Neural cell (in vitro differentiated cells): ENCODE measurements at regions not wholly inside any gene's neighbourhood (a gene's known extent, or its start where the extent isn't known, plus 50 kb on each side); places are given as distances from the start of the nearest gene placed in this dataset.

Source experiments
- H2AFZ ChIP-seq: fragments of 200-600, 300-800 bp; sonication (generic), shearing (Covaris generic); 2 replicates; pipeline ENCODE4 v1.6.0; 2014; ENCODE audit warnings: low read depth, mild to moderate bottlenecking, antibody characterized with exemption, low read length, moderate library complexity
- H3F3A ChIP-seq: fragments of 200-600 bp; shearing (Covaris generic); 2 replicates; pipeline ENCODE4 v1.6.1; 2016; ENCODE audit warnings: mild to moderate bottlenecking, moderate library complexity, mixed read lengths, antibody characterized with exemption, low read length; ENCODE audit not compliant: insufficient read depth, poor library complexity, severe bottlenecking
- H3K27ac ChIP-seq: fragments of 200-600, 300-800 bp; sonication (generic), shearing (Covaris generic); 2 replicates; pipeline ENCODE4 v1.5.1; 2014; ENCODE audit warnings: mild to moderate bottlenecking, low read length, moderate library complexity
- H3K27me3 ChIP-seq: fragments of 300-800, 200-600 bp; sonication (generic), shearing (Covaris generic); 2 replicates; pipeline ENCODE4 v1.6.0; 2014; ENCODE audit warnings: mild to moderate bottlenecking, low read depth, low read length, moderate library complexity; ENCODE audit not compliant: insufficient read depth
- H3K36me3 ChIP-seq: fragments of 300-800, 200-600 bp; sonication (generic), shearing (Covaris generic); 2 replicates; pipeline ENCODE4 v1.5.1; 2014; ENCODE audit warnings: mild to moderate bottlenecking, antibody characterized with exemption, low read length, moderate library complexity; ENCODE audit not compliant: insufficient read depth
- H3K4me2 ChIP-seq: fragments of 300-800, 200-600 bp; sonication (generic), shearing (Covaris generic); 2 replicates; pipeline ENCODE4 v1.6.0; 2014; ENCODE audit warnings: mild to moderate bottlenecking, low read length
- H3K4me3 ChIP-seq: fragments of 300-800, 200-600 bp; sonication (generic), shearing (Covaris generic); 2 replicates; pipeline ENCODE4 v1.5.1; 2014; ENCODE audit warnings: mild to moderate bottlenecking, low read length, moderate library complexity
- H3K79me2 ChIP-seq: fragments of 200-600 bp; shearing (Covaris generic); replicated peaks from 2 replicates; pipeline ENCODE4 v1.6.0; 2014; ENCODE audit warnings: mild to moderate bottlenecking, low read length, moderate library complexity; ENCODE audit not compliant: insufficient read depth
- H3K9ac ChIP-seq: fragments of 300-800, 200-600 bp; sonication (generic), shearing (Covaris generic); 2 replicates; pipeline ENCODE4 v1.6.1; 2016; ENCODE audit warnings: mild to moderate bottlenecking, low read length, mixed read lengths
- H3K9me2 ChIP-seq: fragments of 200-600 bp; shearing (Covaris generic); 2 replicates; pipeline ENCODE4 v1.6.1; 2016; ENCODE audit warnings: mild to moderate bottlenecking, low read length, mixed read lengths; ENCODE audit not compliant: insufficient read depth
- H3K9me3 ChIP-seq: fragments of 200-600, 300-800 bp; sonication (generic), shearing (Covaris generic); 2 replicates; pipeline ENCODE4 v1.6.1; 2016; ENCODE audit warnings: mild to moderate bottlenecking, mixed run types, low read length, moderate library complexity, mixed read lengths
- H4K20me1 ChIP-seq: fragments of 200-600 bp; shearing (Covaris generic); 2 replicates; pipeline ENCODE4 v1.6.1; 2016; ENCODE audit warnings: mild to moderate bottlenecking, mixed run types; ENCODE audit not compliant: insufficient read depth
- EP300 ChIP-seq: fragments of 450-650 bp; conservative IDR thresholded peaks from 2 replicates; pipeline ENCODE4 v1.6.1; 2014; ENCODE audit warnings: antibody characterized with exemption, mild to moderate bottlenecking, moderate library complexity; ENCODE audit not compliant: poor library complexity, severe bottlenecking
- EZH2 ChIP-seq: fragments of 200-600, 300-800 bp; shearing (Covaris generic), sonication (generic); IDR thresholded peaks from 2 replicates; pipeline ENCODE4 v1.6.1; 2014; ENCODE audit warnings: antibody characterized with exemption, low read length, borderline replicate concordance, mild to moderate bottlenecking; ENCODE audit not compliant: insufficient read depth, poor library complexity, severe bottlenecking
- MXI1 ChIP-seq: fragments of 450-650 bp; conservative IDR thresholded peaks from 2 replicates; pipeline ENCODE4 v1.6.1; 2014; ENCODE audit warnings: antibody characterized with exemption, mild to moderate bottlenecking; ENCODE audit not compliant: poor library complexity, severe bottlenecking
- POLR2AphosphoS5 ChIP-seq: IDR thresholded peaks from 2 replicates; pipeline ENCODE4 v1.6.1; 2012
- TAF1 ChIP-seq: IDR thresholded peaks from 2 replicates; pipeline ENCODE4 v1.6.1; 2012; ENCODE audit warnings: low read depth
- TF ChIP-seq, protein P1 (sequence below): fragments of 450-650 bp; IDR thresholded peaks from 2 replicates; pipeline ENCODE4 v1.5.1; 2014; ENCODE audit warnings: antibody characterized with exemption, mild to moderate bottlenecking, moderate library complexity; ENCODE audit not compliant: poor library complexity, severe bottlenecking
- TF ChIP-seq, protein P2 (sequence below): IDR thresholded peaks from 2 replicates; pipeline ENCODE4 v1.6.1; 2012; ENCODE audit warnings: borderline replicate concordance

DNA sequence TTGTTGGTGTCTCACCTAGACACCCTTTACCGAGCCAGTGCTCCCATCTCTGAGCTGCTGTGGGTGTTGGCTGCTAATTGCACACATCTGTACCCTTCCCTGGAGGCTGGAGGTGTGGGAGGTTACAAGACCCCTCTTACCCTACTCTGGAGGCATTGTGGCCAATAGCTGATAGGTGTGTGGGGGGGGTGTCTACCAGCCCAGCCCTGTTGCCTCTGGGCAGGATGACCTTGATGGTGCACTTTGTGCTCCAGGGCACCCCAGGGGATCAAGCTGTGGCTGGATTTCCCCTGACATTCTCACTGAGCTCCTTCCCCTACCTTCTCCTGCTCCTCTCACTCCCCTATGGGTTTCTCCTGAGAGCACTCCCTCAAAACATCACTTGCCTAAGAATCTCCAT is 104.7 kb upstream of the ADPGK start:
- no peak overlapping the region for H3K9ac ChIP-seq
- no peaks in the 10 kb centered on the region for H3K36me3 ChIP-seq
- no peak overlapping the region for H3K27ac ChIP-seq
- H3K4me3 ChIP-seq: no peak overlapping the region
- no peaks in the 10 kb centered on the region for H3K27me3 ChIP-seq
- H3K4me2 ChIP-seq: no peak overlapping the region
- no peaks in the 10 kb centered on the region for H3F3A ChIP-seq
- H2AFZ ChIP-seq: no peak overlapping the region
- no peaks in the 10 kb centered on the region for H3K9me3 ChIP-seq
- TF ChIP-seq POLR2AphosphoS5 (no peak), TAF1 (no peak), EZH2 (no peak), MXI1 (no peak)
- TF ChIP-seq, protein P1, sequence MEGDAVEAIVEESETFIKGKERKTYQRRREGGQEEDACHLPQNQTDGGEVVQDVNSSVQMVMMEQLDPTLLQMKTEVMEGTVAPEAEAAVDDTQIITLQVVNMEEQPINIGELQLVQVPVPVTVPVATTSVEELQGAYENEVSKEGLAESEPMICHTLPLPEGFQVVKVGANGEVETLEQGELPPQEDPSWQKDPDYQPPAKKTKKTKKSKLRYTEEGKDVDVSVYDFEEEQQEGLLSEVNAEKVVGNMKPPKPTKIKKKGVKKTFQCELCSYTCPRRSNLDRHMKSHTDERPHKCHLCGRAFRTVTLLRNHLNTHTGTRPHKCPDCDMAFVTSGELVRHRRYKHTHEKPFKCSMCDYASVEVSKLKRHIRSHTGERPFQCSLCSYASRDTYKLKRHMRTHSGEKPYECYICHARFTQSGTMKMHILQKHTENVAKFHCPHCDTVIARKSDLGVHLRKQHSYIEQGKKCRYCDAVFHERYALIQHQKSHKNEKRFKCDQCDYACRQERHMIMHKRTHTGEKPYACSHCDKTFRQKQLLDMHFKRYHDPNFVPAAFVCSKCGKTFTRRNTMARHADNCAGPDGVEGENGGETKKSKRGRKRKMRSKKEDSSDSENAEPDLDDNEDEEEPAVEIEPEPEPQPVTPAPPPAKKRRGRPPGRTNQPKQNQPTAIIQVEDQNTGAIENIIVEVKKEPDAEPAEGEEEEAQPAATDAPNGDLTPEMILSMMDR: no peak
- no peaks in the 10 kb centered on the region for H3K9me2 ChIP-seq
- no peaks in the 10 kb centered on the region for H3K79me2 ChIP-seq
- H4K20me1 ChIP-seq: no peaks in the 10 kb centered on the region

DNA sequence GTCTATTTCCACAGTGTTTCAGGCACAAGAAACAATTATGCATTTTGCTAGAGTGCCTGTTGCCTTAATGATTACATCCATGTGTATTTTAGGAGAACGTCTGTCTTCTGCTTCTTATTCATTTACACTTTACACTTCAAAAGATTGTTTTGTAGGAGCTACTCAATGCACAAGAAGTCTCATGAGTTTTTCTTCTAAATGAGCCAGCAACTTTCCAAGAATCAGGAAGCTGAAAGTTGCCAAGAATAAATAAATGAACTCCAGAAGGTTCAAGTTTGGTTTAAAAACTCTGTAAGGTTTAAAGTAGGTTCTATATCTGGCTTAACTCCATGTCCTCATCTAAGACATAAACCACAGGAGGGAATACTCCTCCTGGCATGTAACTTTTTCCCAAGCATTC is 103.8 kb upstream of the ADPGK start:
- H3F3A ChIP-seq: no peaks in the 10 kb centered on the region
- no peak overlapping the region for H3K4me3 ChIP-seq
- H3K9me3 ChIP-seq: no peaks in the 10 kb centered on the region
- H3K79me2 ChIP-seq: no peaks in the 10 kb centered on the region
- TF ChIP-seq, protein P1: no peak
- no peak for TF ChIP-seq TAF1
- TF ChIP-seq, protein P2, sequence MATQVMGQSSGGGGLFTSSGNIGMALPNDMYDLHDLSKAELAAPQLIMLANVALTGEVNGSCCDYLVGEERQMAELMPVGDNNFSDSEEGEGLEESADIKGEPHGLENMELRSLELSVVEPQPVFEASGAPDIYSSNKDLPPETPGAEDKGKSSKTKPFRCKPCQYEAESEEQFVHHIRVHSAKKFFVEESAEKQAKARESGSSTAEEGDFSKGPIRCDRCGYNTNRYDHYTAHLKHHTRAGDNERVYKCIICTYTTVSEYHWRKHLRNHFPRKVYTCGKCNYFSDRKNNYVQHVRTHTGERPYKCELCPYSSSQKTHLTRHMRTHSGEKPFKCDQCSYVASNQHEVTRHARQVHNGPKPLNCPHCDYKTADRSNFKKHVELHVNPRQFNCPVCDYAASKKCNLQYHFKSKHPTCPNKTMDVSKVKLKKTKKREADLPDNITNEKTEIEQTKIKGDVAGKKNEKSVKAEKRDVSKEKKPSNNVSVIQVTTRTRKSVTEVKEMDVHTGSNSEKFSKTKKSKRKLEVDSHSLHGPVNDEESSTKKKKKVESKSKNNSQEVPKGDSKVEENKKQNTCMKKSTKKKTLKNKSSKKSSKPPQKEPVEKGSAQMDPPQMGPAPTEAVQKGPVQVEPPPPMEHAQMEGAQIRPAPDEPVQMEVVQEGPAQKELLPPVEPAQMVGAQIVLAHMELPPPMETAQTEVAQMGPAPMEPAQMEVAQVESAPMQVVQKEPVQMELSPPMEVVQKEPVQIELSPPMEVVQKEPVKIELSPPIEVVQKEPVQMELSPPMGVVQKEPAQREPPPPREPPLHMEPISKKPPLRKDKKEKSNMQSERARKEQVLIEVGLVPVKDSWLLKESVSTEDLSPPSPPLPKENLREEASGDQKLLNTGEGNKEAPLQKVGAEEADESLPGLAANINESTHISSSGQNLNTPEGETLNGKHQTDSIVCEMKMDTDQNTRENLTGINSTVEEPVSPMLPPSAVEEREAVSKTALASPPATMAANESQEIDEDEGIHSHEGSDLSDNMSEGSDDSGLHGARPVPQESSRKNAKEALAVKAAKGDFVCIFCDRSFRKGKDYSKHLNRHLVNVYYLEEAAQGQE: no peak
- no peak for TF ChIP-seq EP300
- TF ChIP-seq MXI1: no peak
- H4K20me1 ChIP-seq: no peaks in the 10 kb centered on the region
- no peak overlapping the region for H2AFZ ChIP-seq
- no peaks in the 10 kb centered on the region for H3K9me2 ChIP-seq
- H3K9ac ChIP-seq: no peak overlapping the region
- H3K27ac ChIP-seq: no peak overlapping the region
- no peaks in the 10 kb centered on the region for H3K36me3 ChIP-seq
- H3K4me2 ChIP-seq: no peak overlapping the region
- H3K27me3 ChIP-seq: no peaks in the 10 kb centered on the region
